HepG2 (cell line): ENCODE measurements at regions not wholly inside any gene's neighbourhood (a gene's known extent, or its start where the extent isn't known, plus 50 kb on each side); places are given as distances from the start of the nearest gene placed in this dataset.

ENCODE experiments used
- ZNF253 ChIP-seq: sonication (generic); formaldehyde crosslinking; IDR thresholded peaks from 2 replicates; pipeline ENCODE4 v1.8.0; 2022; ENCODE audit warnings: mild to moderate bottlenecking, missing genetic modification reagents, borderline replicate concordance
- TF ChIP-seq, protein P1 (sequence below): sonication (generic); formaldehyde crosslinking; IDR thresholded peaks from 2 replicates; pipeline ENCODE4 v1.5.0; 2020; ENCODE audit warnings: mild to moderate bottlenecking, missing genetic modification reagents, moderate library complexity

DNA sequence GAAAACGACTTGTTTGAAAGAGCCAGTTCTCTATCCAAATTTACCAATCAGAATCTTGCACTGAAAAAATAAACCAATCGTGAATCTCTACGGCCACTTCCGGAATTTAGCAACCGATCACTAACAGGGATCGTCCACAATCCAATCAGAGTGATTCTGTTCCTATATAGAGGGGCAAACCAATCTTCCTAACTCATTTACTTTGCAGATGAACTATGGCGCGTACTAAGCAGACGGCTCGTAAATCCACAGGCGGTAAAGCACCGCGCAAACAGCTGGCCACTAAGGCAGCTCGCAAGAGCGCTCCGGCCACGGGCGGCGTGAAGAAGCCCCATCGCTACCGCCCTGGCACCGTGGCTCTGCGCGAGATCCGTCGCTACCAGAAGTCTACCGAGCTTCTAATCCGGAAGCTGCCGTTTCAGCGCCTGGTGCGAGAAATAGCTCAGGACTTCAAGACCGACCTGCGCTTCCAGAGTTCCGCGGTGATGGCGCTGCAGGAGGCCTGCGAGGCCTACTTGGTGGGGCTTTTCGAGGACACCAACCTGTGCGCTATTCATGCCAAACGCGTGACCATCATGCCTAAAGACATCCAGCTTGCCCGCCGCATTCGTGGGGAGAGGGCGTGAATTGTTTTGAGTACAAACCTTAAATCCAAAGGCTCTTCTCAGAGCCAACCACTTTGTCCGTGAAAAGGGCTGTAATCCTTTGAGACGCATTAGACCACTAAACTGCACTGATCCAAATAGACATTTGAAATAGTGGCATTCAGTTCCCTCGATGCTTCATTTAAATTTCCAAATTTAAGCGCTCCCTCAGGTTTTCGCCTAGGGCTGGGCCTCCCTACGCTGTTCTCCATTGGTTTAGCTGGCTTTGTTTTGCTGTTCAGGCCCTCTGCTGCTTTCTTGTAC is 138.0 kb downstream of the HFE start:
- TF ChIP-seq, protein P1, sequence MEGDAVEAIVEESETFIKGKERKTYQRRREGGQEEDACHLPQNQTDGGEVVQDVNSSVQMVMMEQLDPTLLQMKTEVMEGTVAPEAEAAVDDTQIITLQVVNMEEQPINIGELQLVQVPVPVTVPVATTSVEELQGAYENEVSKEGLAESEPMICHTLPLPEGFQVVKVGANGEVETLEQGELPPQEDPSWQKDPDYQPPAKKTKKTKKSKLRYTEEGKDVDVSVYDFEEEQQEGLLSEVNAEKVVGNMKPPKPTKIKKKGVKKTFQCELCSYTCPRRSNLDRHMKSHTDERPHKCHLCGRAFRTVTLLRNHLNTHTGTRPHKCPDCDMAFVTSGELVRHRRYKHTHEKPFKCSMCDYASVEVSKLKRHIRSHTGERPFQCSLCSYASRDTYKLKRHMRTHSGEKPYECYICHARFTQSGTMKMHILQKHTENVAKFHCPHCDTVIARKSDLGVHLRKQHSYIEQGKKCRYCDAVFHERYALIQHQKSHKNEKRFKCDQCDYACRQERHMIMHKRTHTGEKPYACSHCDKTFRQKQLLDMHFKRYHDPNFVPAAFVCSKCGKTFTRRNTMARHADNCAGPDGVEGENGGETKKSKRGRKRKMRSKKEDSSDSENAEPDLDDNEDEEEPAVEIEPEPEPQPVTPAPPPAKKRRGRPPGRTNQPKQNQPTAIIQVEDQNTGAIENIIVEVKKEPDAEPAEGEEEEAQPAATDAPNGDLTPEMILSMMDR (CRISPR knock-in tag) = no peak
- no peak for TF ChIP-seq ZNF253 (CRISPR knock-in tag)
